NCI-H82 (cell line): ENCODE measurements at regions not wholly inside any gene's neighbourhood (a gene's known extent, or its start where the extent isn't known, plus 50 kb on each side); places are given as distances from the start of the nearest gene placed in this dataset.

Experiments used
- DNase-seq: peaks from one replicate; lab custom pipeline; 2025; lab: John Stamatoyannopoulos, UW

DNA sequence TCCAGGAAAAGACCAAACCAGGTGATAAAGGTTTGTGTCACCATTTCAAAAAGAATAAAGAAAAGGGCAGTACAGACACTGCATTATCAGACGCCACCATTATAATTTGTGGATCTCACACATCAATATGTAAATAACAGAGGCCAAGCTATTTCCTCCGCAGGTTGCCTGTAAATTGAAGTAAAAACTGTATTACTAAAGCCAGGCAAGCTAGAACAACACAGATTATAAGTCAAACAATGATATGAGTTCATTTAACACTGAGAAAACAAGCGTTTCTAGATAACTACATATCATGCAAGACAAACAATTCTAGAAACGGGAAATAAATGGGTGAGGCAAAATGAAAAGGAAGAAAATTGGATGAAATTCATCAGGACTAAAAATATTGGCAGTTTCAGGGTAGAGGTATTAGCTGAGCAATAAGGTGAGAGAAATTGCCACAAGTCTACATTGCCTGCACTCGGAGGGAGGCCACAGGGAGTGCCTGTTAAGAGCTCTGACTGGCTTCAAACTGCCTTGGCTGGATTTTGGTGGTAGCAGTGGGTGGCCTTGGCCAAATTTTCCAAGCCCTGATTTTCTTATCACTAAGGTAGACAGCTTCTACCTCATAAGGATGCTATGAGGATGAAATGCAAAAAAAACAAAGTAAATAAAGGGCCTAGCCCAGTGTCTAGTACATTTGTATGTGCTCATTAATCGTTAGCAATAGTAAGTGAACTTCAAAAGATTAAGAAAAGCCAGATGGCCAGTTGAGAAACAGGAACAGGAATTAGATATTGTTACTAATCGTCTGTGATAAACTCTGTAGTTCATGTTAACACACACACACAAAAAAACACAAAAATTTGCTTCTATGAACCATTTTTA lies 240.0 kb upstream of the NFE2L3 start:
- DNase-seq, result no peak

GRCh38 chr7:25913598-25914224 lies 238.3 kb upstream of the NFE2L3 start:
- no peak for DNase-seq

- no peak for DNase-seq
These were observed 233.3 kb upstream of the NFE2L3 start for GRCh38 chr7:25918731-25919130.

DNA sequence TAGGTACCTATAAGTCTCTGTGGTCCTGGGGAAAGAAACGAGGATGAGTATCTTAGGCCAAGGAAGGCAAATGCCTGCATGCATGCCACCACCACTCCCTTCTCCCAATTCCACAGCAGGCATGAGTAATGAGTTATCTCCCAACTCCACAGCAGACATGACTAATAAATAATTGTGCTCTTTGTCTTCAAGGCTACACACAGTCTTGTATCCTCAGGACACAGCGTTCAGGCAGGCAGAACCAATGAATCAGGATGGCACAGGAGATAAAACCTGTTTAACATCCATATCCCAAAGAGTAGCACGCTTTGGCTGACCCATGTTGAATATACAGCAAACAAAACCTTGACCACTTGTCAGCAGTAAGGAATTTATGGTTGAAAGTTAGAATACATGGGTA lies 229.7 kb upstream of the NFE2L3 start:
- DNase-seq, result no peak

GRCh38 chr7:25923741-25924460 lies 228.1 kb upstream of the NFE2L3 start:
- DNase-seq, result no peak

GRCh38 chr7:25926009-25926408 lies 226.0 kb upstream of the NFE2L3 start:
- DNase-seq, result no peak

DNA sequence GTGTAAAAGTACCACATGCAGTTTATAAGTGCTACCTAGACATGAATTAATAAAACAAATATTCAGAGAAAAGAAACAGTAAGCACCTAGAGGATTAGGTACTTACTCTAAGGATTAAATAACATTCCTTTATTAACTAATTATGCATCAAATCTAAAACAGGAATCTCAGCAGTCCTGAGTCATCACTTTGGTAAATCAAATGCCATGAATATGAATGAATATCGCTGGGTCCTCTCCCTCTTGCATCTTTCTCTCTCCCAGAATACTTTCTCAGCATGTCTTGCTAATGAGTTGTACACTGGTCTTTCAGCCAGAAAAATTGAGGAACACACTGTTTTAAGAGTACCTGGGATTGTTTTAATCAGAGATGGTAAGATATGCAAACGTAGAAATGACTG lies 225.5 kb upstream of the NFE2L3 start:
- DNase-seq, result no peak

DNA sequence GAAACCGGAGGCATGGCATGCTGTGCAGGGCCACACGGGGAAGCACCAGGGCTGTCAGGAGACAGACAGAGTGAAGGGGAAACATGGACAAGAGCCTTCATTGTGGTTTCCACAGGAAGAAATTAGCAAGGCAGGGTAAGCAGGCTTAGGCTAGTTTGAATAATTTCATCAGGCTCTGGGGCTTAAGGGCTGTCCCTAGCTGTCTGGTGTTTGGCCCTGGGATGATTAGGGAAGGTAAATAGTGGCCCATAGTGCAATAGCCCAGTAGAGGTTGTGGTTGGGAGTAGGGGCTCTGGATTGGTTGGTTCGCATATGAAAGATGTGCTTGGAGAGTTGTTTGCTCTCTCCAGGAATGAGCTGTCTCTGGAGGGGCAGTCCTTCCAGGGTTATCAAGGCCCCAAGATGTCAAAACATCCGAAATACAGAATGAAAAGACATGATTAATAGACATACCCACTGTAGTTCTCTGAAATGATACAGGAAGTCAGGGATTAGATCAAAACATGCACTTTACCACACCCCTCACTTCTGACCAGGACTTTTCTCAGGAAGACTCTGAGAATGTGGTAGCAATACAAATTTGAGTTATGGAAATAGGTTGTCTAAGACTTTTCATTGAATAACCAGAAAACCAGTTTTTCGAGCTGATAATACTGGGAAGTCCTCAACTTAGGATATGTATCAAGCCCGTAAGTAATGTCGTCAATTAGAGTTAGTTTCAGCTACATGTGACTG lies 224.9 kb upstream of the NFE2L3 start:
- peak; percentile 26 for DNase-seq

DNA sequence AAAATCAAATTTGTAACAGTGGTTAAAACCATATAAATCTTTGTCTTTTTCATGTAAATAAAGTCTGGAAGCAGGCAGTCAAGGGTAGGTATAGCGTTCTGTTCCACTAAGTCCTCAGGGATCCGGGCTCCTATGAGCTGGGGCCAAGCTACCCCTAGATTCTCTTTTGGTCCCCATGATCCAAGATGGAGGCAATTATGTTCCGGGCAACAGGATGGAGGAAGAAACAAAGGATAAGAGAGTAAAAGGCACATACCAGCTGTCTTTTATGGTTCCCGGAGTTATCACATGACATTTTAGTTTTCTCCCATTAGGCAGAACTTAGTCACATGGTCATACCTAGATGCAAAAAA lies 224.4 kb upstream of the NFE2L3 start:
- no peak for DNase-seq

DNA sequence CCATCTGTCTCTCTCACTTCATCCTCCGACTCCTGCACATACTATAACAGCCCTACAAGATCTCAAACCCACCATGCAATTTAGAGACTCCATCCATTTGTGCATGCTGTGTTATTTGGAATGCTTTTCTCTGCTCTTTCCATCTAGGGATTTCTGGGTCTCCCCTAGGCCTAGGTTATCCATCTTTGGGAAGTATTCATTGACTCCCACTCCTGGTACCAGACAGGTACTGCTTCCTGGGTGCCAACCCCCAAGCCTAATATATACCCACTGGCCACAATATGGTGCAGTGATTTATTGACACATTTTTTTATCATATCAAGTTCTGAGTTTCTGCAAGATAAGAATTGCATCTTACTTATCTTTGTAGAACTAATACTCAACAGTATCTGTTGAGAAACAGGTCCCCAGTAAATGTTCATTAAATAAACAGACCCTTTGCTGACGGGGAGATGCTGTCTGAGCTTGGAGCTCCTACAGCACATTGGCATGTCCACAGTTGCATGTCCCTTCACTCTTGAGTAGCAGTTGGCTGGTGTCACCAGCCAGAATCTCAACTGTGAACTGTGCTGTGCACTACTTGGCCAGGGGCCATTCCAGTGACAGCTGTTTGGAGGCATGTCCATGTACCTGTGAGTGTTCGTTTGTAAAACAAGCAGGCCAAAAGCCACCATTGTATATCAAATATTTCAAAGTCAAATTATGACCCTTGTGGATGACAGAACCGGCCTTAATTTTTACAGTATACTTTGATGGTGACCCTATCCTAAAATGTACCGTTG lies 223.3 kb upstream of the NFE2L3 start:
- DNase-seq, result no peak

DNA sequence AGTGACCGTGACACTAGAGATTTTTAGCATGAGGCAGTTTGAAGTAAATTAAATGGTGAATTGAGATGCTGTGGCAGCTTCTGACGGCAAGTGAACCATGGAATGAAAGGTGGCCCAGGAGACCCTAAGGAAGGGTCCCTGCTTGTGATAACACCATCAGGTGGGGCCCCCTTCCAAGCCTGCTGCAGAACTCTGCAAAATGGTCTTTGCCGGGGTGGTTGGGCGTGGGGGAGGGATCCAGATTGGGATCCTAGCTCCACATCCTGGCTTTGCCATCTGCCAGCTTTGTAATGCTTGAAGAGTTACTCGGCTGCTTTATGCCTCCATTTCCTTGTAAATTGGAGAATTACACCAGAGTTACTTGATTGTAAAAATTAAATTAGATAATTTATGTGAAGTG lies 222.6 kb upstream of the NFE2L3 start:
- peak; percentile 53 for DNase-seq

DNA sequence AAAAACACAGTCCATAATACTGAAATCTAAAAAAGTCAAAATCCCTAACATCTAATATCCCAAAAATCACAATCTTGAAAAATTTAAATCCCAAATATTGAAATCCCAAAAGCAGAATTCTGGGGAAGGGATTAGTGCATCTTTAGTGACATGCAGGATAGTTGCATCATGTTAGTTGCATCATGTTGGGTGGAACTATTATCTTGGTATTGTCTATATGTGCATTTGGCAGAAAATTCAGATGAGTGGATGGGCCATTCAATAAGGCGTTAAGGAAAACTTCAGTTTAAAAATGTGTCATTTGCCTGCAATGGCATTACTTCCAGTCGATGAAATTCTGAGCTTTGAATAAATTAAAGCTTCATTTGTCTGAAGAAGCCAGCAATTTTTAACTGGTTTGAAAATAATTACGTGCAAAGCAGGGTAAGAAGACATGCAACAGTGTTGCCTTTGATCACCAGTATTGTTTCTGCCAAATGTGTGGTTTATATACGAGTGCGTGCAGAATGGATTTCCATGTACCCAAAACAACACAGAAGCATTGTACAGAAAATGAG lies 221.4 kb upstream of the NFE2L3 start:
- no peak for DNase-seq

GRCh38 chr7:25931156-25931555 lies 220.8 kb upstream of the NFE2L3 start:
- no peak for DNase-seq

GRCh38 chr7:25933921-25934320 lies 218.1 kb upstream of the NFE2L3 start:
- no peak for DNase-seq

GRCh38 chr7:25940086-25940906 lies 211.7 kb upstream of the NFE2L3 start:
- DNase-seq, result peak; percentile 61

- no peak for DNase-seq
These were observed 207.1 kb upstream of the NFE2L3 start for GRCh38 chr7:25944777-25945515.

DNA sequence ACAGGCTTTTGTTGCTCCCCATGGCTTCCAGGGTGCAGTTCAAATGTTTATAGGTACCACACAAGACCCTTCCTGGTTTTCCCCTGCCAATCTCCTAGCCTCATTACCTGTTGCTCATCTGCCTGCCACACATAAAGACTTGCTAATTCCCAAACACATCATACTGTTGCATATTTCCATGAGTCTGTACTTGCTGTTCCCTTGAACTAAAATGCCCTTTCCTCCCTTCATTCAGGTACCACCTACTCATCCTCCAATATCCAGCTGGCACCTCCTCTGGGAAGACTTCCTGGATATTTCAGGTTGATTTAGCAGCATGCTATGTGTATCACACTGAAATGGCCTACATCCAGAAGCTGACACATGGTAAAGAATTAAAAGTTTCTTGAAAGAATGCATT lies 206.4 kb upstream of the NFE2L3 start:
- DNase-seq, result no peak

DNA sequence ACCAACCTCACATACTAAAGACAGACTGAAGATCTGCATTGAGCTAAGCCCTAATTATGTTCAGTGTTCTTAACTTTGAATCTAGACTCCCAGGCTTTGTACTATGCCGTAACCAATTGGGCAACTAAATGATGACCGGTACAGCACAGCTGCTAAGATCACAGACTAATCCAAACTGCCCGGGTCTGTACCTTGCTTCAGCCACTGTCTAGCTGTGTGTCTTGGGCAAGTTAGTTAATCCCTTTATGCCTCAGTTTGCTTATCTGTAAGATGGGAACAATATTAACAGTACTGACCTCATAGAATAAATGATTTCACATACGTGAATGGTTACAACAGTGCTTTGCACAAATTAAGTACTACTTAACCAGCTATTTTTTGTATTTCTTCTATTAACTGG lies 205.8 kb upstream of the NFE2L3 start:
- DNase-seq, result peak; percentile 18

DNA sequence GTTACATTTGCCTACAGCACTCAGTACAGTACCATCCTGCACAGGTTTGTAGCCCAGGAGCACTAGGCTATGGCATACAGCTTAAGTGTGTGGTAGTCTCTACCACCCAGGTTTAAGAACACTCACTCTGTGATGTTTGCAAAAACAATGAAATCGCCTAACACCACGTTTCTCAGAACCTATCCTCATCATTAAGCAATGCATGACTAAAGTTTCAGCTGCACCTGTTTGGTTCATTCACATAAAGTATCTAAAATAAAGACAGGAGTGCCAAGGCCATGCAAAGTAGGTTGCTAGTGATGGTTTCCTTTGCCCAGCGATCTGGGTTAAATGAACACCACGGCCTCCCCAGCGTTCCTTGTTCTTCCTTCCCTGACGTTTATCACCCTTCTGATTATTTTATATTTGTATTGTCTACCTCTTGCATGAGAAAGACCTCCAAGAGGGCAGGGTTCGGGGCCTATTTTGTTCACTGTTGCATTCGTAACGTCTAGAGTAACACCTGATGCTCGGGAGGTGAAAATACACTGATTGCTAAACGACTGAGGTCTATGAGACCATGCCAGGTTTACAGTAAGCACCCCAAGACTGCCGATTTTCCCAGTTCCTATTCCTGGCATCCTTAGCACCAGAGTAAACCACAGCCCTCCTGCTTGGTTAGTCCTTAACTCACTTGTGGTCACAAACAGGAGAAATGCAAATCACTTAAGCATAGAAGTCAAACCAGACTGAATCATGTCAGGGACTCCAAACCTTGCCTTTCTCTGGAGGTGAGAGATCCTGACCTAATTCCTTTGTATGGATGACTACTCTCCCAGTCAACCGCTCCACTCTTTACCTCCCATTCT lies 204.1 kb upstream of the NFE2L3 start:
- no peak for DNase-seq
